GM19395 (cell line): ENCODE measurements at regions not wholly inside any gene's neighbourhood (a gene's known extent, or its start where the extent isn't known, plus 50 kb on each side); places are given as distances from the start of the nearest gene placed in this dataset.
A peak's percentile ranks its signal among the peaks of the same experiment; 100 is the strongest.
"Not testable (repeated sequence)": the region's sequence is repeated elsewhere in the genome, so short reads cannot be mapped to it uniquely, and the experiment has no call there.

Source experiments
- ATAC-seq: cut with Tn5 transposase; IDR thresholded peaks from one replicate; pipeline ENCODE4 v1.9.1; 2021; ENCODE audit warnings: mild to moderate bottlenecking, moderate library complexity; ENCODE audit not compliant: unreplicated experiment

DNA sequence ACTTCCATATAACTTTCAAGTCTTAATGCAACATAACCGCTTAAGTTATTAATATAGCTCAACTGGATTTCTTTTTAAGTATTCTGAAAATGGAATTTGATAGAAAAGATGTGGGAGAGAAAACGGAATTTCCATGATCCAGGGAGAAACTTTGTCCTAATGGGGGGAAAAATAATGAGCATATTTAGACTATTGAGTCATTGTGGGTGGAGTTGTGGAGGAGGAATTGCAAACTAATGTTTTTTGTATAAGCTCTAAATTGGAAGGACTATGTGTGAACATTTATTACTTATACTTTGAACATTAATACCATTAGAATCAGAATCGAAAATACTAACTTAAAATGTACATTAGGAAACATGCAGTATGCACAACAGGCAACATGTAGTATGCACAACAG, 159.9 kb upstream of the NEGR1 start:
- ATAC-seq: no peak

DNA sequence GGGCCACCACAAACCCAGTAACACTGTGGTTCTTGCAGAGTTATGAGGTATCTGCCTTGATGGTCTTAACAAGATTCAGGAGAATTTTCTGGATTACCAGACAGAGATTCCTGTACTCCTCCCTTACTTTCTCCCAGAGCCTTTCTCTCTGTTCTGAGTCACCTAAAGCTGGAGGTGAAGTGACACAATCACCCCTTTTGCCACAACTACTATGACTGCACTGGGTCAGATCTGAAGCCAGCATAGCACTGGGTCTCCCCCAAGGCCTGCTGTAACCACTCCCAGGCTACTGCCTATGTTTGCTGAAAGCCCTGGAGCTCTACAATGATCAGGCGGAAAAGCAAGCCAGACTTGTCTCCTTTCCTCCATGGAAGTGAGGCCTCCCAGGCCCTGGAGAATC, 156.7 kb upstream of the NEGR1 start:
- no peak for ATAC-seq

DNA sequence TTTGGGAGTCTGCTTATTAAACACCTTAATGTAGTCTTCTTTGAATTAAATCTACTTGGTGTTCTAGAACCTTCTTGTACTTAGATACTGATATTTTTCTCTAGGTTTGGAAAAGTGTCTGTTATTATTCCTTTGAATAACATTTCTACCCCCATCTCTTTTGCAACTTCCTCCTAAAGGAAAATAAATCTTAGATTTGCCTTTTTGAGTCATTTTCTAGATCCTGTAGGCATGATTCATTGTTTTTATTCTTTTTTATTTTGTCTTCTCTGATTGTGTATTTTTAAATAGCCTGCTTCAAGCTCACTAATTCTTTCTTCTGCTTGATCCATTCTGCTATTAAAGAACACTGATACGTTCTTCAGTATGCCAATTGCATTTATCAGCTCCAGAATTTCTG, 155.9 kb upstream of the NEGR1 start:
- ATAC-seq: no peak

DNA sequence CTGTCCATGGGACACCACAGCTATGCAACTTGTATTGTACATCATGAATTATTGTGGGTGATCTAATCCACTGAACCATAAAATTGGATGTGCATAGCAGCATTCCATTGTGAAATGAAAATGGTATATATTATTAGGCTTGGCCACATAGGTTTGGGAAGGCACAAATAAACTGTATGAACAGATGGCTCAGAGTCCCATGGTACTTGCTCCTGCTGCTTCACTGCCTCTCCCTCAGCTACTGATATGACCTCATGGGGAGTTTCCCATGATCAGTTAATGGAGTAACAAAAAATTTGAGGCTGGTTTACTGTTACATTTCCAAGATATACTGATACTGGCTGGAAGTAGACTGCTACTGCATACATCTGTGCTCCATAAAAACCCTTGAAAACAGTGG, 152.7 kb upstream of the NEGR1 start:
- peak; percentile 48 for ATAC-seq

DNA sequence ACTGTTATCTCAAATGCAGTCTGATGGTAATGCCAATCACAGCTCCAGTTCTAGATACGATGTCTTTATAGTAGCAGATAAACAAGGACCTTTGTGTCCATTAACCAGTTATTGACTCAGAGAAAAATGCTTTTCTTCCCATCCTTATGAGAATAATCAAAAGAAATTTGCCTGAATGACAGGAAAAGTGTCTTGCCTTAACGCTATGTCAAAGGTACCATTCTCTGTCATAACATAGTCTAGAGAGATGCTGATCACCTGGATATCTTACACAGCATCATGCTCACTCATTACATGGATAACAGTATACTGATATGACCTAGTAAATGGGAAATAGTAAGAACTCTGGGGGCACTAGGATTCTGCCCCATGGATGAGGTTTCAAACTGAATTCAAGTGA, 151.7 kb upstream of the NEGR1 start:
- no peak for ATAC-seq

DNA sequence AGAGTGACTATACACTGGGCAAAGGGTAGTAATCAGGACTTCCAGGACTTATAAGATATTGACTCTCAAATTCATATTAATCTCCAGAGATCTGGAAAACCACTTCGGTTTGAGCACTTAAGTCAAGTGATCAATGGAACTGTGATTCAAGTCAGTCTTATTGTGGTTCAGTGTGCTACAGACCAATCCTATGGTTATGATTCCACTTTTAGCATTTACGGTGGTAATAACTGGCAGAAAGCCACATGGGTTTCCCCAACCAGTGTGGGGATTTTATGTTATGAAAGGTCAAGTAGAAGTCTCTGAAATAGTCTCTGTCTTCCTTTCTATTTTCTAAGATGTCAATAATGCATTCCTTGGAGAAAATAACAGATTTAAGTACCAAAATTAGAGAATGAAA, 151.3 kb upstream of the NEGR1 start:
- no peak for ATAC-seq

DNA sequence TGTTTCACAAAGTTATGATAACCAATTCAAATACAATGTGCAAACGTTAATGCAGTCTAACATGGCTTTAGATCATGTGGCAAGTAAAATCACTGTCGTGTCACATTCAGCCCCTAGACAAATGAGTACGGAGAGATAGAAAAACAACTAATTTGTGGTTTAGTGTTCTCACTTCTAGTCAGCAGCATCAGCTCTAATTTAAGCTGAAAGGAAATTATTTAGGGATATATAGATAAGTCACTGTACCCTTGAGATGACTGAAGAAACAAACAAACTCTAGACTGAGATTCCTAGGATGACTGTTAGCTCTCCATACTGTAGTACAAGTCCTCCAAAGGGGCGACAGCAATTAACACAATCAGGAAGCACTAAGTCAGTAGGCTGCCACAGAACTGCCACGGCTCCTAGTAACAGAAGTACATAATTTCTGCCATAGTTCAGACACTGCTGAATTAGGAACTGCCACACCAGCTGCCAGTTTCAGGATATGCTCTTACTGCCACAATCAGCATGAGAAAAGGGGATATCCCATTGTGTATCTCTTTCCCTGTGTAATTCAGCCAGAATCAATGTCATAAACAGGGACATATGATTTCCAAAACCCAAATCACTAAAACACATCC, 150.4 kb upstream of the NEGR1 start:
- ATAC-seq: peak; percentile 56

DNA sequence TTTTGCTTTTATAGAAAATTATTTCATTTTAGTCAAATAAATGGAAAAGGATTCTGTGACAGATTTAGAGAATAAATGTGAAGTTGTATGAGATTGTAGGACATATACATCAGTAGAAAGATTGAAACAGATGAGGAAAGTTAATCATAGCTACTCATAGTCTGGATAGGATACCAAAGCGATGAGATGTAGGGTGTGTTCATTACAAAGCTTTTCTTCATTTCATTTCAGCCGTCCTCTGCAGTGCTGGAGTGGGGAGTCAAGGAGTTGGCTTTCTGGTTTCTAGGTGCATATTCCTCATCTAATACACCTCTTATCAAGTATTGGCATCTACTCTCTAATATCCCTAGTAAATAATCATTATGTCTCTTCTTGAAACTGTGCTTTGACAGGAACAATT, 149.5 kb upstream of the NEGR1 start:
- no peak for ATAC-seq

DNA sequence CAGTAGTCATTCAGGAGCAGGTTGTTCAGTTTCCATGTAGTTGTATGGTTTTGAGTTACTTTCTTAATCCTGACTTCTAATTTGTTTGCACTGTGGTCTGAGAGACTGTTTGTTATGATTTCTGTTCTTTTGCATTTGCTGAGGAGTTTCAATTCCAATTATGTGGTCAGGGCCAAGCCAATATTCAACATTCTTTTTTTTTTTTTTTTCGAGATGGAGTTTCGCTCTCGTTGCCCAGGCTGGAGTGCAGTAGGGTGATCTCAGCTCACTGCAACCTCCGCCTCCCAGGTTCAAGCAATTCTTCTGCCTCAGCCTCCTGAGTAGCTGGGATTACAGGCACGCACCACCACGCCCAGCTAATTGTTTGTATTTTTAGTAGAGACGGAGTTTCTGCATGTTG, 145.9 kb upstream of the NEGR1 start:
- not testable (repeated sequence) for ATAC-seq

DNA sequence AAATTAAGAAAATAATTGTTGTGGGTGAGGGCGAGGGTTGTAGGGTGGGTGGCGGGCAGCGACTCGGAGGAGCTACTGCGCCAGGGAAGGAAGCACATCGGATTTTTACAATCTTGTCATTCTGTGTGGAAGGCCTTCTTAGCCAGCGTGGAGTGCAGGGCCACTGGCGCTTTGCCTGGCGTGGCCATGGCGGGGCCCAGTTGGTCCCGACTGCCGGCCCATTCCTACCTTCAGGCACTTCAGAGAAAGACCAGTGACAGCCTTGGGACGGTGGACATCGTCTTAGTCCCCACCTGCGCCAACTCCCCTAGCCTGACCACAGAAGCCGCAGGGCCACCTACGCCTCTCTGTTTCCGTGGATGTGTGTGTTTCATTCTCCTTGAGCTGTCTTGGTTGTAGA, 136.9 kb upstream of the NEGR1 start:
- ATAC-seq: no peak

DNA sequence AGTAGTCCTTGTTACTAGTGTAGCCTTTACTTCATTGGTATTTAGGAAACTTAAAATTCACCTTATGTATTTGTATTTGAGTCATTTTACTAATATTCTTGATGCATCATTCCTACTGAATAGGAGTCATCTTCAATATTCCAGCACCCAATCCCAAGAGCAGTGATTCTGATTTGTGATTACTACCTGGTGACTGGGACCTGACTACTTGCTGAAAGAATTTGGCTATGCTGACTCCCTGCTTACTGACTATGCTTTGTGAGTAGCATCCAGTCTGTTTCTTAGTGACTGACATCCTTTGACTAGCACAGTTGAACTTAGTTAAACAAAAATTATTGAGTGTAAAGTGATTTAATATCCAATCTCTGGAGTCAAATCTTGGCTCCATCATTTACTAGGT, 129.9 kb upstream of the NEGR1 start:
- ATAC-seq: no peak

DNA sequence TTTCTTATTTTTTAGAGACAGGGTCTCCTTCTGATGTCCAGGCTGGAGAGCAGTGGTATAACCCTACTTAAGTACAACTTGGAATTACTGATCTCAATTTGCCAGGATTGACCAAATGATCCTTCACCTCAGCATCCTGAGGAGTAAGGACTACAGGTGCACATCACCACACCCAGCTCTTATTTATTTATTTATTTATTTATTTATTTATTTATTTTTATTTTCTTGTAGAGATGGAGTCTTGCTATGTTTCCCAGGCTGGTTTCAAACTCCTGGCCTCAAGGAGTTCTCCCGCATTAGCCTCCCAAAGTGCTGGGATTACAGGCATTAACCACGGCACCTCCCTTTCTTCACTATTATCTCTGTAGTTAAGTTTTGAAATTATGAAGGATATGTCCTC, 117.5 kb upstream of the NEGR1 start:
- ATAC-seq: no peak

DNA sequence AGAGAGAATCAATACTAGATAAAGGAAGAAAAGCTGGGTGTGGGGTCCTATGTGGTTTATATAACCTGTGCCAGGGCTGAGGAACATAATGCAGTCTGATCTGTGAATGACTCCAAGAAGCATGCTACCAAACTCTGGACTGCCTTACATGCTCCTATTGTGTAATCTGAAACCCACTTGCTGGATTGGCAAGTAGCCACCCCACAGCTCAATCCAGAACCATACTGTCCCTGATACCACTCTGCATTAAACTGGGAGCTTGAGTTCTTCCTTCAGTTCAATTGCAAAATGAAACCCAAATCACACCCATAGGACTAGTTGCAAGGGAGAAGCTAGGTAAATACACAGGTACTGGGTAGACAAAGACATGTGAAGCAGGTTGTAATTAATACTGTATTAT, 115.4 kb upstream of the NEGR1 start:
- ATAC-seq: no peak

DNA sequence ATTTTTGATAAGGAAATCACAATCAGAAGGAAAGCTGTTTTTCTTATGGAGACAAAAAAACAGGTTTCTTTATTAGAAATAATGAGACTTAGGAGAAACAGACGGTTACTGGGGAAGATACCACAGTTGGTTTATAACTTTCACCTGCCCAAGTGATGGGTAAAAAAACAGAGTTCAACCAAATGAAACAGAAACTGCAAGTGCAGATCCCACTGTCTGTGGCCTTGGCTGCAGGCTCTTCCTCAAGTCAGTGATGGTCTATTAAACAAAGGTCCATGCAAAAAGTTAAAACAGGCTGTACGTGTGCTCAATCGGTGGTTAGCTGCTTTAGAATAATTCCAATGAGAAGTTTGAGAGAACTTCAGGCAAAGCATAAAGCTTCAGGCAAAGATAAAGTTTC, 112.1 kb upstream of the NEGR1 start:
- ATAC-seq: no peak

DNA sequence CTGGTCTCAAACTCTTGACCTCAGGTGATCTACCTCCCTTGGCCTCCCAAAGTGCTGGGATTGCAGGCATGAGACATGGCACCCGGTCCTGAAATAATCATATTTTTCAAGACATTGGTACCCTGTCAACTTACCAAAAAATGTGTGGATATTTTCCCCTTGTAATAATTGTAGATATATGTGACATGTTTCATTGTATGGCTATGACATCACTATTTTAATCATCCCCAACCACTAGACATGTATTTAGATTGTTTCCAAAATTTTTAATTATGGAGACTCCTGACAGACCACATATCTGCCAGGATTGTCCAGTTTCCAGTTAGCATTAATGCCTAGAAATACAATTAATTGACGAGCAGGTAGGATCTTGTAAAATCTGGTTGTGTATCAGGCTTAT, 96.7 kb upstream of the NEGR1 start:
- ATAC-seq: no peak

DNA sequence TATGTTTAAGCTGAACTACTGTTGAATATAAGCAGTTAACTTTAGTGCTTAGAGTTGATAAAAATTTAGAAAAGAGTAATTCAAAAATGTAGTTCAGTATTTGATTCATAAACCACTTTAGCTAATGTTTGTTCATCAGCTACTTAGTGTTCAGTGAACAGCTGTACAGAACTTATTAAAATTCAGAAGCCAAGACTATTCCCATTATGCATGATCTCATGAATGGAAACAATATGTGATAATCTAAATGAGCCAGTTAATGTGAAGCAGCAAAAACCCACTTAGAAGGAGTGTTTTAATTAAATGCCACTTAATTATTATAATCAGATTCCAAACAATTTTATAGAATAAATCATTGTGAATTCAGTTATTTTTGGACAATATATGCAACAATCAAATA, 92.9 kb upstream of the NEGR1 start:
- no peak for ATAC-seq

DNA sequence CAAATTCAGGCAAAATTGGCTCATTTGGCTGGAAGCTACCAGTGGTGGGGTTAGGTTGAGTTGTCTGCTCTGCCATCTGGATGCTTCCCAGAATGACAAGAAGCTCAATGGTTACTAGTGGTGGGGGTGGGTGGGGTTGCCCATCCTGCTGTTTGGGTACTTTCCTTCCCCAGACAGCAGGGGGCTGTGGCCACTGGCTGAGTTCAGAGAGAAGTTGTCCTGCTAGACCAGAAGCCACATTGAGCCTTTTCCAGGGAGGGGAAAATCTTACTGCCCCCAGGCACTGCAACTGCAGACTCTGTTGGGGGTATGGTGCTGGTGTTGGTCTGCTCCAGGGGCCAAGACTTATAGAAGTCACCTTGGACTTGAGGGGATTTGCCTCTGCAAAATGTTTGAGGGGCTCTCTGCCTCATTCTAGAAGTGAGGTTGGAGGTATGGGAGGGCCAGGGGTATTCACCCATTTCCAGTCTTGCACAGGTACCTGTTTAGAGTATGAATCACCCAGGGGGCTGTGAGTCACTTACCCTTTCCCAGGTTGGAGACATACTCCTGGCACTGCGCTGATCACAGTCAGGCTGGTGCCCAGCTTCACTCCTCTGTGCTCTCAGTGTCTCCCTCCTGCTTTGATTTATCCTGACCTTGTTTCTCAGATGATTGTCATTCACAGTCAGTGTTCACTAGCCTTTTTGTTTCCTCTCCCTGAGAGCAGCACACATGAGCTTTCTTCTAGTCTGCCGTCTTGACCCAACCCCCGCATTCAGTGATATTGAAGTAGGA, 89.1 kb upstream of the NEGR1 start:
- ATAC-seq: no peak

DNA sequence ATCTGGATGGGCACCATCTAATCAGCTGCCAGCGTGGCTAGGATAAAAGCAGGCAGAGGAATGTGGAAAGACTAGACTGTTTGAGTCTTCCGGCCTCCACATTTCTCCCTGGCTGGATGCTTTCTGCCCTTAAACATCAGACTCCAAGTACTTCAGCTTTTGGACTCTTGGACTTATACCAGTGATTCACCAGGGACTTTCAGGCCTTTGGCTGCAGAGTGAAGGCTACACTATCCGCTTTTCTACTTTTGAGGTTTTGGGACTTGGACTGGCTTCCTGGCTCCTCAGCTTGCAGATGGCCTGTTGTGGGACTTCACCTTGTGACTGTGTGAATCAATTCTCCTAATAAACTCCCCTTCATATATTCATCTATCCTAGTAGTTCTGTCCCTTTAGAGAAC, 88.5 kb upstream of the NEGR1 start:
- ATAC-seq: not testable (repeated sequence)

DNA sequence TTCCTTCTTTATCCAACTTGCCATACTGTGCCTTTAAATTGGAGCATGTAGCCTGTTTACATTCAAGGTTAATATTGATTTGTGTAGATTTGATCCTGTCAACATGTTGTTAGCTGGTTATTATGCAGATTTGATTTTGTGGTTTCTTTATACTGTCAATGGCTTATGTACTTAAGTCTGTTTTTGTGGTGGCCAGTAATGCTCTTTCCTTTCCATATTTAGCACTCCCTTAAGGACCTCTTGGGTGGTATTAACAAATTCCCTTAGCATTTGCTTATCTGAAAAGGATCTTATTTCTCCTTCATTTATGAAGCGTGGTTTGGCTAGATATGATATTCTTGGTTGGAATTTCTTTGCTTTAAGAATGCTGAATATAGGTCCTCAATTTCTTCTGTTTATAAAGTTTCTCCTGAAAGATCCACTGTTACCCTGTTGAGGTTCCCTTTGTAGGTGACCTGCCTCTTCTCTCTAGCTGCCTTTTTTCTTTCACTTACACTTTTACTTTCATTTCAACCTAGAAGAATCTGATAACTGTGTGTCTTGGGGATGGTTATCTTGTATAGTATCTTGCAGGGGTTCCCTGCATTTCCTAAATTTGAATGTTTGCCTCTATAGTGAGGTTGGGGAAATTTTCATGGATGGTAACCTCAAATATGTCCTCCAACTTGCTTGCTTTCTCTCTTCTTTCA, 86.9 kb upstream of the NEGR1 start:
- ATAC-seq: no peak

DNA sequence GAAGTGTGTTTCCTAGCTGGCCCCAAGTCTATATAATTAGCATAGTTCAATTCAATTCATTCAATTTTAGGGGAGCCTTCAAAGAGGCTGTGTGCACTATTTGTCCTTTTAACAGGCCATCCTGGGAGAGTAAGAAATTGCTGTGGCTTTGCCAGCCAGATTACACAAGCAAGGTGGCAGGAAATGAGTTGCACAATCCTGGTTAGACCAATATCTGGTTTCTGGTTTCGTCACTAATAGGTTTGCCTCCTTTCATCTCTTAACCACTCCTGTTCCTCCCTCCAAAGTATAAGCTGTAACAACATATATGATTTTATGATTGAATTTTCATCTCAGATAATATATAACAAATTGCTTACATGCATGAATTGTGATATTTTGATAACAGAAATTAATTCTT, 84.1 kb upstream of the NEGR1 start:
- ATAC-seq: no peak

DNA sequence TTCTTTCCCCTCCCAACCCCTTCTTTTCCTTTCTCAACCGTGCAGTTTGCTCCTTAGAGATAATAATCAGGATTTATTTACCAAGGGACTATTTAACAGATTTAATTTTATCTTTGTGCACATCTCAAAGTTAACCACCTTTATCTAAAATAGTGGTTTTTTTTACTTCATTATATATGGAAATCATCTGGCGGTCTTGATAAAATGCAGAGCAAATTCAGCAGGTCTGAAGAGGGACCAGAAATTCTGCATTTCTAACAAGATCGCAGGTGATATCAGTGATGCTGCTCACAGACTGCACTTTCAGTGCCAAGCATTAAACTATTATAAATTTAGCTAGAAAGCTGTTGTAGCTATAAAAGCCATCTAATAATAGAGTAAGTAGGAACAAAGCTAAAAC, 83.4 kb upstream of the NEGR1 start:
- no peak for ATAC-seq

DNA sequence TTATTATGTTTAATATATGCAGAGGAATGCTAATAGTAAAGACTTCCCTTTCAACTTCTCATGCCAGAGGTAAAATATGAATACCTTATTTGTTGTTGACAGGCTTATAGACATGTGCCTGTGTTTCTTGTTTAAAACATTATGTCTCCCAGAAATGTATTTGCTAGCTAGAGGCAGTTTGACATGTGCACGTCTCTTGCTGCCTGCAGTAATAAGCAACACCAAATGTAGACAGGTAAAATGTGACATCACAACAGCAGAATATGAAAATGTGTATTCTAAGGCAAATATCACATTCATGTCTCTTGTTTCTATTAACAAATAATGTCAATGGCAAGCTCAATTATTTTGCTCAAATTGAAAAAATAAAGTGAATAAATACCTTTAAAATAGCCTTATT, 80.2 kb upstream of the NEGR1 start:
- no peak for ATAC-seq
